K562 (cell line): ENCODE measurements at regions not wholly inside any gene's neighbourhood (a gene's known extent, or its start where the extent isn't known, plus 50 kb on each side); places are given as distances from the start of the nearest gene placed in this dataset.

Source experiments
- ATAC-seq: fragments of 200-7000 bp; cut with Tn5 transposase; 3 replicates; pipeline ENCODE4 v1.9.1; 2020; ENCODE audit warnings: moderate library complexity
- BruUV-seq: library from RNA; stranded (reverse); fragments of 400-500 nt; replicated peaks from 2 replicates; lab custom pipeline; 2021; lab: Mats Ljungman, UMichigan
- CTCF ChIA-PET: fragments of 300-600 bp; formaldehyde crosslinking; extraction: SDS; loops from one replicate; lab custom pipeline; 2021; ENCODE audit warnings: low intra/inter-chr PET ratio; lab: Yijun Ruan, JAX
- POLR2A ChIA-PET: fragments of 300-600, 350-650 bp; sonication (Branson Sonifier 250); formaldehyde crosslinking; extraction: SDS; loops from one replicate; lab custom pipeline; 2021; ENCODE audit warnings: antibody characterized with exemption, inconsistent platforms; lab: Yijun Ruan, JAX
- DNase-seq, 4 experiments: peaks; one replicate each; pipeline versions ENCODE4 v3.0.0 to v3.0.0-alpha.2; 2011 to 2018; ENCODE audit warnings: low spot score in 3 of 4, mixed read lengths in 3 of 4; ENCODE audit errors: extremely low read depth in 1 of 4
- FAIRE-seq: peaks from 2 replicates; lab custom pipeline; 2011; peaks lifted over from hg19 to GRCh38; lab: Jason Lieb, UNC
- H2AFZ ChIP-seq: 2 replicates; pipeline ENCODE4 v1.6.0; 2011; ENCODE audit warnings: low read depth, low read length, control low read depth, inconsistent platforms
- H3K27ac ChIP-seq: fragments of 200-600 bp; 3 replicates; pipeline ENCODE4 v1.8.0; 2011; ENCODE audit warnings: low read depth, mild to moderate bottlenecking, control low read depth, inconsistent platforms, low read length, moderate library complexity, mixed read lengths; ENCODE audit errors: extremely low read depth
- H3K27me3 ChIP-seq, 2 experiments: fragments of 300-600 bp in 1 of 2; 2 replicates in 1 of 2; 3 replicates in 1 of 2; pipeline versions ENCODE4 v1.6.0 to v1.8.0; 2011; ENCODE audit warnings: inconsistent platforms in 2 of 2, low read length in 2 of 2, mild to moderate bottlenecking in 1 of 2, mixed read lengths in 1 of 2, moderate library complexity in 1 of 2; ENCODE audit not compliant: control insufficient read depth in 2 of 2, insufficient read depth in 2 of 2
- H3K36me3 ChIP-seq: fragments of 300-600 bp; 3 replicates; pipeline ENCODE4 v1.8.0; 2011; ENCODE audit warnings: mild to moderate bottlenecking, low read length, inconsistent platforms; ENCODE audit not compliant: control insufficient read depth, insufficient read depth
- H3K4me1 ChIP-seq, 2 experiments: fragments of 200-600 bp in 1 of 2; replicated peaks in 1 of 2; 2 replicates in 1 of 2; 3 replicates in 1 of 2; pipeline versions ENCODE4 v1.5.1 to v1.8.0; 2011; ENCODE audit warnings: inconsistent platforms in 2 of 2, low read length in 2 of 2, mild to moderate bottlenecking in 1 of 2, mixed read lengths in 1 of 2, moderate library complexity in 1 of 2; ENCODE audit not compliant: control insufficient read depth in 2 of 2, insufficient read depth in 2 of 2
- H3K4me2 ChIP-seq: 2 replicates; pipeline ENCODE4 v1.6.1; 2011; ENCODE audit warnings: low read length, control low read depth, inconsistent platforms, mixed read lengths; ENCODE audit not compliant: insufficient read depth
- H3K4me3 ChIP-seq: fragments of 200-600 bp; sonication (generic), shearing (Covaris generic); 2 replicates; pipeline ENCODE4 v1.5.1; 2016; ENCODE audit warnings: control low read depth, inconsistent platforms
- H3K79me2 ChIP-seq: fragments of 200-600 bp; 3 replicates; pipeline ENCODE4 v1.8.0; 2011; ENCODE audit warnings: low read length, inconsistent platforms; ENCODE audit not compliant: control insufficient read depth, insufficient read depth
- H3K9ac ChIP-seq, 2 experiments: 2 replicates each; pipeline versions ENCODE4 v1.6.0 to v1.6.1; 2011; ENCODE audit warnings: low read depth in 2 of 2, low read length in 2 of 2, control low read depth in 1 of 2, inconsistent platforms in 1 of 2, mild to moderate bottlenecking in 1 of 2, mixed read lengths in 1 of 2; ENCODE audit not compliant: insufficient read depth in 1 of 2
- H3K9me1 ChIP-seq: one replicate; pipeline ENCODE4 v1.6.0; 2011; ENCODE audit warnings: inconsistent platforms, mild to moderate bottlenecking, low read length, moderate library complexity; ENCODE audit not compliant: control insufficient read depth, insufficient read depth
- H3K9me3 ChIP-seq: replicated peaks from 2 replicates; pipeline ENCODE4 v1.5.1; 2011; ENCODE audit warnings: low read depth, low read length, inconsistent platforms; ENCODE audit not compliant: control insufficient read depth, insufficient read depth
- H4K20me1 ChIP-seq: replicated peaks from 2 replicates; pipeline ENCODE4 v1.6.1; 2011; ENCODE audit warnings: low read length, inconsistent platforms, mixed read lengths; ENCODE audit not compliant: control insufficient read depth, insufficient read depth
- BDP1 ChIP-seq: IDR thresholded peaks from 3 replicates; pipeline ENCODE4 v1.6.1; 2011; ENCODE audit not compliant: insufficient read length, insufficient read depth
- CBX5 ChIP-seq: IDR thresholded peaks from 2 replicates; pipeline ENCODE4 v1.6.1; 2014; ENCODE audit warnings: low read depth, borderline replicate concordance
- GMEB1 ChIP-seq: fragments of 250-450 bp; sonication (Bioruptor Pico); IDR thresholded peaks from 2 replicates; pipeline ENCODE4 v1.4.0; 2020; ENCODE audit warnings: mild to moderate bottlenecking
- HCFC1 ChIP-seq: IDR thresholded peaks from 2 replicates; pipeline ENCODE4 v1.6.1; 2012; ENCODE audit warnings: low read depth, low read length, improper control_type of control experiment
- HOXB6 ChIP-seq: fragments of 250-450 bp; sonication (Bioruptor Pico); IDR thresholded peaks from 2 replicates; pipeline ENCODE4 v1.5.1; 2022; ENCODE audit warnings: mild to moderate bottlenecking, borderline replicate concordance
- KLF16 ChIP-seq: IDR thresholded peaks from 2 replicates; pipeline ENCODE4 v1.6.1; 2016; ENCODE audit warnings: antibody characterized with exemption
- LCOR ChIP-seq: sonication (generic); formaldehyde crosslinking; IDR thresholded peaks from 2 replicates; pipeline ENCODE4 v1.8.0; 2022; ENCODE audit warnings: mild to moderate bottlenecking, missing genetic modification reagents
- MITF ChIP-seq: IDR thresholded peaks from 2 replicates; pipeline ENCODE4 v1.6.1; 2014; ENCODE audit warnings: antibody characterized with exemption
- ZNF316 ChIP-seq: fragments of 450-650 bp; IDR thresholded peaks from 2 replicates; pipeline ENCODE4 v1.6.1; 2016
- WGBS: fragments of 100-300 bp; shearing (Covaris generic); methylation state at CpG from one replicate; pipeline ENCODE4 v1.1.6; 2016; ENCODE audit warnings: low coverage, mixed read lengths; ENCODE audit not compliant: insufficient coverage; ENCODE audit errors: missing lambda C conversion rate; 5-methylcytosine and 5-hydroxymethylcytosine counted together
- in situ Hi-C: fragments of 300-500 bp; cut with MboI; formaldehyde crosslinking; loops from 4 replicates; pipeline ENCODE4 v1.15.0; 2018; ENCODE audit warnings: inconsistent platforms, mixed read lengths
- intact Hi-C: fragments of 100-400 bp; cut with micrococcal nuclease; formaldehyde crosslinking; loops from 2 replicates; pipeline ENCODE4 v1.14.2; 2022
- TF ChIP-seq, protein P1 (sequence below): fragments of 250-450 bp; sonication (Bioruptor Pico); IDR thresholded peaks from 2 replicates; pipeline ENCODE4 v1.4.0; 2020; ENCODE audit warnings: mild to moderate bottlenecking, moderate library complexity, borderline replicate concordance
- TF ChIP-seq, protein P2 (sequence below), 2 experiments: fragments of 250-450 bp in 1 of 2; fragments of 450-650 bp in 1 of 2; sonication (Bioruptor Pico) in 1 of 2; IDR thresholded peaks; 2 replicates each; pipeline versions ENCODE4 v1.6.1 to v1.8.0; 2016 to 2021; ENCODE audit warnings: mild to moderate bottlenecking in 2 of 2, moderate library complexity in 2 of 2, missing compliant biosample characterization in 1 of 2, missing genetic modification characterization in 1 of 2
- TF ChIP-seq, protein P3 (sequence below): fragments of 450-650 bp; formaldehyde crosslinking; IDR thresholded peaks from 2 replicates; pipeline ENCODE4 v1.4.0; 2020; ENCODE audit warnings: mild to moderate bottlenecking, moderate library complexity
- TF ChIP-seq, protein P4 (sequence below): fragments of 450-650 bp; IDR thresholded peaks from 2 replicates; pipeline ENCODE4 v1.6.1; 2016; ENCODE audit warnings: missing biosample characterization, missing genetic modification characterization

DNA sequence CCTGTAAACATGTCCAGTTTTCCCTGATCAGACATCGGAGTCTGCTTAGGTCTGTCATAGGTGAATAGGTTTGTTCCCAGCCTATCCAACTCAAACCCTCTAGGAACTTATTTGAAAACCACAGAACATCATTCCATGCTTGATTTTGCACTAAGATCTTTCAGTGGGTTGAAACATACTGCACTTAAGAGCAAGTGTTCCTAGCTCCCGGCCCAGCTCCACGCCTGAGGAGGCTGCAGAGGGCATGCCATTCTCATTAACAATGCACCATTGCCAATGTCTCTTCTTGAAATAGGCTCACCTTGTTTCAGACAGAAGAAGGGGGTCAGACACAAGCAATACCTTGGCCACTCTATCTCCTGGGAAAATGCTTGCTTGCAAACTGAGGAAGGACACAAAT, 78.0 kb upstream of the EGR2 start:
- no peaks in the 10 kb centered on the region for H3K36me3 ChIP-seq
- no peaks in the 10 kb centered on the region for H3K79me2 ChIP-seq
- no peaks in the 10 kb centered on the region for H3K9me3 ChIP-seq
- TF ChIP-seq ZNF316 (no peak), KLF16 (no peak), HOXB6 (CRISPR knock-in tag) (no peak), HCFC1 (no peak), CBX5 (no peak), LCOR (CRISPR knock-in tag) (no peak), BDP1 (no peak), GMEB1 (no peak), MITF (no peak)
- TF ChIP-seq, protein P1, sequence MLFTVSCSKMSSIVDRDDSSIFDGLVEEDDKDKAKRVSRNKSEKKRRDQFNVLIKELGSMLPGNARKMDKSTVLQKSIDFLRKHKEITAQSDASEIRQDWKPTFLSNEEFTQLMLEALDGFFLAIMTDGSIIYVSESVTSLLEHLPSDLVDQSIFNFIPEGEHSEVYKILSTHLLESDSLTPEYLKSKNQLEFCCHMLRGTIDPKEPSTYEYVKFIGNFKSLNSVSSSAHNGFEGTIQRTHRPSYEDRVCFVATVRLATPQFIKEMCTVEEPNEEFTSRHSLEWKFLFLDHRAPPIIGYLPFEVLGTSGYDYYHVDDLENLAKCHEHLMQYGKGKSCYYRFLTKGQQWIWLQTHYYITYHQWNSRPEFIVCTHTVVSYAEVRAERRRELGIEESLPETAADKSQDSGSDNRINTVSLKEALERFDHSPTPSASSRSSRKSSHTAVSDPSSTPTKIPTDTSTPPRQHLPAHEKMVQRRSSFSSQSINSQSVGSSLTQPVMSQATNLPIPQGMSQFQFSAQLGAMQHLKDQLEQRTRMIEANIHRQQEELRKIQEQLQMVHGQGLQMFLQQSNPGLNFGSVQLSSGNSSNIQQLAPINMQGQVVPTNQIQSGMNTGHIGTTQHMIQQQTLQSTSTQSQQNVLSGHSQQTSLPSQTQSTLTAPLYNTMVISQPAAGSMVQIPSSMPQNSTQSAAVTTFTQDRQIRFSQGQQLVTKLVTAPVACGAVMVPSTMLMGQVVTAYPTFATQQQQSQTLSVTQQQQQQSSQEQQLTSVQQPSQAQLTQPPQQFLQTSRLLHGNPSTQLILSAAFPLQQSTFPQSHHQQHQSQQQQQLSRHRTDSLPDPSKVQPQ: no peak
- TF ChIP-seq, protein P2, sequence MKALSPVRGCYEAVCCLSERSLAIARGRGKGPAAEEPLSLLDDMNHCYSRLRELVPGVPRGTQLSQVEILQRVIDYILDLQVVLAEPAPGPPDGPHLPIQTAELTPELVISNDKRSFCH (CRISPR knock-in tag; IDR thresholded peaks at IDR 0.05): no peak
- TF ChIP-seq, protein P2 (tag; IDR thresholded peaks at IDR 0.05): no peak
- TF ChIP-seq, protein P3, sequence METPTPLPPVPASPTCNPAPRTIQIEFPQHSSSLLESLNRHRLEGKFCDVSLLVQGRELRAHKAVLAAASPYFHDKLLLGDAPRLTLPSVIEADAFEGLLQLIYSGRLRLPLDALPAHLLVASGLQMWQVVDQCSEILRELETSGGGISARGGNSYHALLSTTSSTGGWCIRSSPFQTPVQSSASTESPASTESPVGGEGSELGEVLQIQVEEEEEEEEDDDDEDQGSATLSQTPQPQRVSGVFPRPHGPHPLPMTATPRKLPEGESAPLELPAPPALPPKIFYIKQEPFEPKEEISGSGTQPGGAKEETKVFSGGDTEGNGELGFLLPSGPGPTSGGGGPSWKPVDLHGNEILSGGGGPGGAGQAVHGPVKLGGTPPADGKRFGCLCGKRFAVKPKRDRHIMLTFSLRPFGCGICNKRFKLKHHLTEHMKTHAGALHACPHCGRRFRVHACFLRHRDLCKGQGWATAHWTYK (CRISPR knock-in tag): no peak
- TF ChIP-seq, protein P4, sequence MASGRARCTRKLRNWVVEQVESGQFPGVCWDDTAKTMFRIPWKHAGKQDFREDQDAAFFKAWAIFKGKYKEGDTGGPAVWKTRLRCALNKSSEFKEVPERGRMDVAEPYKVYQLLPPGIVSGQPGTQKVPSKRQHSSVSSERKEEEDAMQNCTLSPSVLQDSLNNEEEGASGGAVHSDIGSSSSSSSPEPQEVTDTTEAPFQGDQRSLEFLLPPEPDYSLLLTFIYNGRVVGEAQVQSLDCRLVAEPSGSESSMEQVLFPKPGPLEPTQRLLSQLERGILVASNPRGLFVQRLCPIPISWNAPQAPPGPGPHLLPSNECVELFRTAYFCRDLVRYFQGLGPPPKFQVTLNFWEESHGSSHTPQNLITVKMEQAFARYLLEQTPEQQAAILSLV: no peak
- no peak for DNase-seq
- intact Hi-C loops: no loop called here
- no peak overlapping the region for H3K27ac ChIP-seq
- H3K27me3 ChIP-seq: peaks cover 6 to 12% of the 10 kb centered on the region in 2 experiments; a peak in 2 of 5 replicates
- in situ Hi-C loops: no loop called here
- no TSS peak for BruUV-seq
- no peaks in the 10 kb centered on the region for H4K20me1 ChIP-seq
- no peak overlapping the region for H3K9ac ChIP-seq
- POLR2A ChIA-PET: no interaction called here
- no peaks in the 10 kb centered on the region for H3K9me1 ChIP-seq
- no peak overlapping the region for H2AFZ ChIP-seq
- CTCF ChIA-PET: no interaction called here
- H3K4me3 ChIP-seq: no peak overlapping the region
- H3K4me2 ChIP-seq: no peak overlapping the region
- H3K4me1 ChIP-seq: no peaks in the 10 kb centered on the region
- WGBS: 0% methylated on average over 3 of the region's 3 CpGs
- FAIRE-seq: no peak
- no peak for ATAC-seq
